Natural killer cell treated with Interleukin-12 subunit alpha and Interleukin-12 subunit beta and Interleukin-15 and Interleukin-18, amount 100 ng/mL, for 72 hours (primary cell): ENCODE measurements at regions not wholly inside any gene's neighbourhood (a gene's known extent, or its start where the extent isn't known, plus 50 kb on each side); places are given as distances from the start of the nearest gene placed in this dataset.

Experiments
- ATAC-seq, 2 donors: fragments of 150-1000 bp; cut with Tn5 transposase in 1 of 2; sonication (Bioruptor Pico), chemical (Tn5 transposase) in 1 of 2; 2 replicates each; pipeline ENCODE4 v1.10.0; 2021
- DNase-seq: peaks from one replicate; pipeline ENCODE4 v3.0.0; 2022; ENCODE audit warnings: low spot score
- H3K27ac Mint-ChIP-seq, 2 donors: 1 replicate in 1 of 2; 2 replicates in 1 of 2; pipeline ENCODE4 v1.8.0; 2022; ENCODE audit warnings: mixed read lengths in 2 of 2, mild to moderate bottlenecking in 1 of 2, moderate library complexity in 1 of 2
- H3K27me3 Mint-ChIP-seq, 2 donors: 1 replicate in 1 of 2; 2 replicates in 1 of 2; pipeline ENCODE4 v1.8.0; 2022; ENCODE audit warnings: mixed read lengths in 2 of 2
- H3K36me3 Mint-ChIP-seq: one replicate; pipeline ENCODE4 v1.8.0; 2022; ENCODE audit warnings: mixed read lengths
- H3K4me1 Mint-ChIP-seq, 2 donors: 1 replicate in 1 of 2; 2 replicates in 1 of 2; pipeline ENCODE4 v1.8.0; 2022; ENCODE audit warnings: low read depth in 2 of 2, mixed read lengths in 2 of 2, mild to moderate bottlenecking in 1 of 2
- H3K4me3 Mint-ChIP-seq: one replicate; pipeline ENCODE4 v1.8.0; 2022; ENCODE audit warnings: mixed read lengths
- H3K9me3 Mint-ChIP-seq: 2 replicates; pipeline ENCODE4 v1.8.0; 2022; ENCODE audit warnings: mixed read lengths

GRCh38 chr2:220882507-220882906, 689.6 kb downstream of the EPHA4 start:
- no peaks in the 10 kb centered on the region for H3K36me3 Mint-ChIP-seq
- no peak overlapping the region for H3K27ac Mint-ChIP-seq
- H3K27me3 Mint-ChIP-seq = peaks cover 0 to 24% of the 10 kb centered on the region in 2 donors
- H3K4me1 Mint-ChIP-seq = no peaks in the 10 kb centered on the region
- DNase-seq = no peak
- no peaks in the 10 kb centered on the region for H3K9me3 Mint-ChIP-seq
- ATAC-seq = no peak
- H3K4me3 Mint-ChIP-seq = no peak overlapping the region

DNA sequence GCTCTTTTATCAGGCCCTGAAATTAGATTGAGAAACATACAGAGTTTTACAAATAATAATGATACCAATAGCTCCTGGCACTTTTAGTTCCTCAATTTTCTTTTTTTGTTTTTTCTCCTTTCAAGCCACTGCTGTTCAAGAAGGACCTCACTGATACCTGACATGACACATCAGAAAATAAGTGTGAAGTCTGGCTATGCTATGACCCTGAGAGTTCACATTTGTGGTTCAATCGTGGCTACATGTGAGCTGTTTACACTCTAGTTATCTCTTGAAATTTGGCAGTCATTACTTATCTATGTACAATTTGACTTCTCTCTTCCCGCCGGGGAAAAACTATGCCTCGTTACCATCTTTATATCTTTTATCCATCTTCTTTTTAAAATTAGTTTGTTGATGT, 686.5 kb downstream of the EPHA4 start:
- no peaks in the 10 kb centered on the region for H3K9me3 Mint-ChIP-seq
- ATAC-seq (no peak), DNase-seq (no peak)
- H3K4me3 Mint-ChIP-seq = no peak overlapping the region
- H3K4me1 Mint-ChIP-seq = no peaks in the 10 kb centered on the region
- H3K36me3 Mint-ChIP-seq = no peaks in the 10 kb centered on the region
- H3K27ac Mint-ChIP-seq = no peak overlapping the region
- H3K27me3 Mint-ChIP-seq = peaks cover 0 to 16% of the 10 kb centered on the region in 2 donors

GRCh38 chr2:220887271-220887870, 684.7 kb downstream of the EPHA4 start:
- no peak for ATAC-seq
- Mint-ChIP-seq H3K27ac (no peak overlapping the region), H3K4me3 (no peak overlapping the region), H3K9me3 (peaks cover 4% of the 10 kb centered on the region), H3K36me3 (no peaks in the 10 kb centered on the region), H3K4me1 (no peaks in the 10 kb centered on the region), H3K27me3 (peaks cover 4 to 22% of the 10 kb centered on the region in 2 donors)
- DNase-seq = no peak

GRCh38 chr2:220887876-220888275, 684.2 kb downstream of the EPHA4 start:
- ATAC-seq (no peak), DNase-seq (no peak)
- peaks cover 4% of the 10 kb centered on the region for H3K9me3 Mint-ChIP-seq
- H3K4me1 Mint-ChIP-seq = no peaks in the 10 kb centered on the region
- no peak overlapping the region for H3K4me3 Mint-ChIP-seq
- H3K36me3 Mint-ChIP-seq = no peaks in the 10 kb centered on the region
- H3K27me3 Mint-ChIP-seq = peaks cover 4 to 22% of the 10 kb centered on the region in 2 donors
- no peak overlapping the region for H3K27ac Mint-ChIP-seq

DNA sequence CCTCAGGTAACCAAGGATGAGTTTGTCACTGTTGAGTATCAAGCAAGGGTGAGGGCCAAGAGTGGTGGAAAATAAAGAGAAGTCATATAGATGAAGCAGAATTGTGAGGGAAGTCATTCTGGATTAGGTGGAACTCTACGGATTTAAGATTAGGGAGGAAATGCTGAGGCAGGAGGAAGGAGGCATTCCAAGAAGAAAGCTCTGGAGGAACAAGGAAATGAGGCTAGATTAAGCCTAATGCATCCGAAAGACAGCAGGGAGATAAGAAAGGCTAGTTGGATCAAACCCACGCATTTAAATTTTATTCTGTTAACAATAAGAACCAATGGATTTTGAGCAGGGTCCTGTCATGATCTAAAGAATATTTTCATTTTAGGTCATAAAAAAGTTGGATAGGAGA, 681.2 kb downstream of the EPHA4 start:
- Mint-ChIP-seq H3K4me3 (no peak overlapping the region), H3K27ac (no peak overlapping the region), H3K4me1 (no peaks in the 10 kb centered on the region), H3K36me3 (no peaks in the 10 kb centered on the region), H3K9me3 (peaks cover 4% of the 10 kb centered on the region), H3K27me3 (peaks cover 6 to 27% of the 10 kb centered on the region in 2 donors)
- DNase-seq (no peak), ATAC-seq (no peak)

GRCh38 chr2:220891405-220891804, 680.7 kb downstream of the EPHA4 start:
- Mint-ChIP-seq H3K36me3 (no peaks in the 10 kb centered on the region), H3K4me3 (no peak overlapping the region), H3K4me1 (no peaks in the 10 kb centered on the region), H3K9me3 (peaks cover 4% of the 10 kb centered on the region), H3K27ac (no peak overlapping the region), H3K27me3 (peaks cover 6 to 27% of the 10 kb centered on the region in 2 donors)
- no peak for ATAC-seq
- no peak for DNase-seq

DNA sequence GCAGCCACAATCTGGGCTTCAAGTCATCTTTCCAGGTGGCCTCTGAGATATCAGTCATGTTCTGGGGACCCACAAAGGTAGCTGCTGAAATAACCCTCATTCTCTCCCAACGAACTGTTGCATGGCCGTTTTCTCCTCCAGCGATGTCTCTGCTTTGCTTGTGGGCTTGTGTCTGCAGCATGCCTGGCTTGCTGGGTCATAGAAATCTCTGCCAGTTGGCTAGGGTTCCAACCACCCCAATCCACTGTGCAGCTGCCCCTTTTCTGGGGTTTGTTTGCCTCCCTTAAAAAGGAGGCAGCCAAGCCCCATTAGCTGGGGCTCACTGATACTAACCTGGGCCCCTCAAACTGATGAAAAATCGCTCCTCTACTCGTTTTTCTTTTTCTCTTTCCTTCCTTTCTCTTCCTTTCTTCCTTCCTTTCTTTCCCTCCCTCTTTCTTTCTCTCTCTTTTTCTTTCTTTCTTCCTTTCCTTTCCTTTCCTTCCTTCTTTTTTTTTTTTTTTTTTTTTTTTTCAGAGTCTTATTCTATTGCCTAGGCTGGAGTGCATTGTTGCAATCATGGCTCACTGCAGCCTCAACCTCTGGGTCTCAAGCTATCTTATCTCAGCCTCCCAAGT, 680.0 kb downstream of the EPHA4 start:
- ATAC-seq (no peak), DNase-seq (no peak)
- H3K27ac Mint-ChIP-seq = no peak overlapping the region
- peaks cover 6 to 21% of the 10 kb centered on the region in 2 donors for H3K27me3 Mint-ChIP-seq
- no peaks in the 10 kb centered on the region for H3K36me3 Mint-ChIP-seq
- peaks cover 4% of the 10 kb centered on the region for H3K9me3 Mint-ChIP-seq
- no peak overlapping the region for H3K4me3 Mint-ChIP-seq
- no peaks in the 10 kb centered on the region for H3K4me1 Mint-ChIP-seq

DNA sequence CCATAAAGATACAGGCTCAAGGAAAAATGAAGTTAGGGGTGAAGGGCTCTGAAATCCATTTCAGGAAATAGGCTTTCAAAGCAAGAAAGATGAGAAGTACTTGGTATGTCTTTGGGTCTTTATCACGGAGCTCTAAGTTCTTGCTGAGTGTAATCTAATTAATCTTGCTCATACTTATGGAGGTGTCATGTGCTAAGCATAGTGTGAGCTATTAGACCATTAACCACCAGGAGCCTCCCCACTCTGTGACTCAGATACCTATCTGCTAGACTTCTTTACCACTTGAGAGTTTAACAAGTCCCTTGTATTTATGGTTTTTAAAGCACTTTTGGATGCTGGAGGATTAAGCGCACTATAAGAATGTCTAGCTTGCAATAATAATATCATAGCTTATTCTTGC, 678.7 kb downstream of the EPHA4 start:
- ATAC-seq (no peak), DNase-seq (no peak)
- peaks cover 6 to 18% of the 10 kb centered on the region in 2 donors for H3K27me3 Mint-ChIP-seq
- H3K9me3 Mint-ChIP-seq = peaks cover 4% of the 10 kb centered on the region
- no peaks in the 10 kb centered on the region for H3K4me1 Mint-ChIP-seq
- no peaks in the 10 kb centered on the region for H3K36me3 Mint-ChIP-seq
- no peak overlapping the region for H3K27ac Mint-ChIP-seq
- no peak overlapping the region for H3K4me3 Mint-ChIP-seq

- Mint-ChIP-seq H3K9me3 (peaks cover 4% of the 10 kb centered on the region), H3K4me3 (no peak overlapping the region), H3K36me3 (no peaks in the 10 kb centered on the region), H3K27me3 (peaks cover 6 to 18% of the 10 kb centered on the region in 2 donors), H3K4me1 (no peaks in the 10 kb centered on the region), H3K27ac (no peak overlapping the region)
- DNase-seq (no peak), ATAC-seq (no peak)
These were observed 678.0 kb downstream of the EPHA4 start for GRCh38 chr2:220894069-220894468.

- H3K9me3 Mint-ChIP-seq = no peaks in the 10 kb centered on the region
- no peak for ATAC-seq
These were observed 672.6 kb downstream of the EPHA4 start for GRCh38 chr2:220899492-220899891.

GRCh38 chr2:220904015-220904414, 668.1 kb downstream of the EPHA4 start:
- no peak for ATAC-seq
- no peak for DNase-seq
- no peak overlapping the region for H3K27ac Mint-ChIP-seq
- no peaks in the 10 kb centered on the region for H3K9me3 Mint-ChIP-seq
- H3K4me1 Mint-ChIP-seq = no peaks in the 10 kb centered on the region
- no peaks in the 10 kb centered on the region for H3K27me3 Mint-ChIP-seq
- H3K36me3 Mint-ChIP-seq = no peaks in the 10 kb centered on the region
- H3K4me3 Mint-ChIP-seq = no peak overlapping the region

More at GRCh38 chr2:220899492-220899891, 672.6 kb downstream of the EPHA4 start:
- peaks cover 1 to 7% of the 10 kb centered on the region in 2 donors for H3K27me3 Mint-ChIP-seq
- no peak overlapping the region for H3K27ac Mint-ChIP-seq
- H3K4me3 Mint-ChIP-seq = no peak overlapping the region
- no peaks in the 10 kb centered on the region for H3K36me3 Mint-ChIP-seq
- no peaks in the 10 kb centered on the region for H3K4me1 Mint-ChIP-seq
- no peak for DNase-seq

DNA sequence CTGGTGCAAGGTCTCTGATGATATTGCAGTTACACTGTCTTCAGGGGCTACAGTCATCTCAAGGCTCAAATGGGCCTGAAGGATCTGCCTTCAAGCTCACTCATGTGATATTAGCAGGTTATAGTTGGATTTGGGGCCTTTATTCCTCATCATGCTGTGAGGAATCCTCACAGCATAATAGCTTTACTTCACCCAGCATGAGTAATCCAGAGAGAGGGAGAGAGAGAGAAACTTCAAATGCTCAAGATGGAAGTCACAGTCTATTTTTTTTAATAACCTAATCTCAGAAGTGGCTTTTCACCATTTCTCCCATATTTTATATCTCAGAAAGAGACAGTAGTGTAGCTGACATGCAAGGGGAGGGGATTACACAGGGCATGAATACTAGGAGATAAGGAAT, 658.7 kb downstream of the EPHA4 start:
- H3K36me3 Mint-ChIP-seq = no peaks in the 10 kb centered on the region
- no peaks in the 10 kb centered on the region for H3K9me3 Mint-ChIP-seq
- DNase-seq (no peak), ATAC-seq (no peak)
- H3K4me1 Mint-ChIP-seq = no peaks in the 10 kb centered on the region
- H3K27me3 Mint-ChIP-seq = peaks cover 5 to 7% of the 10 kb centered on the region in 2 donors
- no peak overlapping the region for H3K4me3 Mint-ChIP-seq
- no peak overlapping the region for H3K27ac Mint-ChIP-seq

- Mint-ChIP-seq H3K4me3 (no peak overlapping the region), H3K27me3 (peaks cover 5 to 18% of the 10 kb centered on the region in 2 donors), H3K4me1 (no peaks in the 10 kb centered on the region), H3K9me3 (no peaks in the 10 kb centered on the region), H3K36me3 (peaks cover 4% of the 10 kb centered on the region), H3K27ac (no peak overlapping the region)
- no peak for DNase-seq
- ATAC-seq = no peak
These were observed 656.9 kb downstream of the EPHA4 start for GRCh38 chr2:220915092-220915623.

- ATAC-seq = no peak
- Mint-ChIP-seq H3K27me3 (peaks cover 5 to 18% of the 10 kb centered on the region in 2 donors), H3K4me3 (no peak overlapping the region), H3K36me3 (peaks cover 4% of the 10 kb centered on the region), H3K4me1 (no peaks in the 10 kb centered on the region), H3K9me3 (no peaks in the 10 kb centered on the region), H3K27ac (no peak overlapping the region)
- DNase-seq = no peak
These were observed 655.2 kb downstream of the EPHA4 start for GRCh38 chr2:220916931-220917330.
